OCI-LY1 (cell line): ENCODE measurements at regions not wholly inside any gene's neighbourhood (a gene's known extent, or its start where the extent isn't known, plus 50 kb on each side); places are given as distances from the start of the nearest gene placed in this dataset.

Source experiments
- H2AFZ ChIP-seq: fragments of 200-600 bp; sonication (generic), shearing (Covaris generic); 2 replicates; pipeline ENCODE4 v1.6.0; 2014; ENCODE audit warnings: antibody characterized with exemption, mild to moderate bottlenecking, low read length
- H3F3A ChIP-seq: fragments of 200-600 bp; sonication (generic), shearing (Covaris generic); 2 replicates; pipeline ENCODE4 v1.6.0; 2014; ENCODE audit warnings: mild to moderate bottlenecking, antibody characterized with exemption, low read length, moderate library complexity; ENCODE audit not compliant: insufficient read depth
- H3K27ac ChIP-seq: fragments of 200-600 bp; sonication (generic); 2 replicates; pipeline ENCODE4 v1.5.1; 2014; ENCODE audit warnings: low read length, mixed run types, mild to moderate bottlenecking, low read depth; ENCODE audit not compliant: poor library complexity, severe bottlenecking
- H3K27me3 ChIP-seq: fragments of 200-600 bp; sonication (generic); 2 replicates; pipeline ENCODE4 v1.6.0; 2014; ENCODE audit warnings: antibody characterized with exemption, mild to moderate bottlenecking, low read length, moderate library complexity; ENCODE audit not compliant: insufficient read depth
- H3K36me3 ChIP-seq: fragments of 200-600 bp; sonication (generic); 2 replicates; pipeline ENCODE4 v1.6.1; 2014; ENCODE audit warnings: mild to moderate bottlenecking, antibody characterized with exemption, low read length, moderate library complexity, mixed read lengths; ENCODE audit not compliant: insufficient read depth
- H3K4me1 ChIP-seq: fragments of 200-600 bp; sonication (generic); 2 replicates; pipeline ENCODE4 v1.5.1; 2014; ENCODE audit warnings: mild to moderate bottlenecking, low read length, moderate library complexity; ENCODE audit not compliant: insufficient read depth, severe bottlenecking
- H3K4me2 ChIP-seq: fragments of 200-600 bp; sonication (generic), shearing (Covaris generic); 2 replicates; pipeline ENCODE4 v1.6.1; 2014; ENCODE audit warnings: low read length
- H3K4me3 ChIP-seq: fragments of 200-600 bp; sonication (generic); 2 replicates; pipeline ENCODE4 v1.5.1; 2014; ENCODE audit warnings: low read length, low read depth, mild to moderate bottlenecking, mixed read lengths; ENCODE audit not compliant: poor library complexity, severe bottlenecking
- H3K79me2 ChIP-seq: fragments of 200-600 bp; shearing (Covaris generic); 2 replicates; pipeline ENCODE4 v1.6.1; 2016; ENCODE audit warnings: mixed run types, low read length, mixed read lengths; ENCODE audit not compliant: insufficient read depth
- H3K9ac ChIP-seq: fragments of 200-600 bp; sonication (generic), shearing (Covaris generic); 2 replicates; pipeline ENCODE4 v1.6.1; 2014; ENCODE audit warnings: mild to moderate bottlenecking, low read length, mixed read lengths
- H3K9me2 ChIP-seq: fragments of 200-600 bp; sonication (generic), shearing (Covaris generic); 2 replicates; pipeline ENCODE4 v1.6.1; 2014; ENCODE audit warnings: low read depth, mild to moderate bottlenecking, low read length, mixed read lengths
- H3K9me3 ChIP-seq: fragments of 200-600 bp; shearing (Covaris generic); 2 replicates; pipeline ENCODE4 v1.6.1; 2014; ENCODE audit warnings: low read length, mixed read lengths
- H4K20me1 ChIP-seq: fragments of 200-600 bp; sonication (generic), shearing (Covaris generic); 2 replicates; pipeline ENCODE4 v1.6.0; 2016; ENCODE audit warnings: mild to moderate bottlenecking, low read length; ENCODE audit not compliant: insufficient read depth
- CTCF ChIP-seq: fragments of 200-600 bp; sonication (generic), shearing (Covaris generic); IDR thresholded peaks from 2 replicates; pipeline ENCODE4 v1.5.1; 2017; ENCODE audit warnings: mild to moderate bottlenecking, antibody characterized with exemption, low read length, moderate library complexity, mixed read lengths
- EZH2 ChIP-seq: fragments of 200-600 bp; sonication (generic), shearing (Covaris generic); IDR thresholded peaks from 2 replicates; pipeline ENCODE4 v1.8.0; 2017; ENCODE audit warnings: borderline replicate concordance, mixed run types, mild to moderate bottlenecking, antibody characterized with exemption, low read length, moderate library complexity, mixed read lengths

DNA sequence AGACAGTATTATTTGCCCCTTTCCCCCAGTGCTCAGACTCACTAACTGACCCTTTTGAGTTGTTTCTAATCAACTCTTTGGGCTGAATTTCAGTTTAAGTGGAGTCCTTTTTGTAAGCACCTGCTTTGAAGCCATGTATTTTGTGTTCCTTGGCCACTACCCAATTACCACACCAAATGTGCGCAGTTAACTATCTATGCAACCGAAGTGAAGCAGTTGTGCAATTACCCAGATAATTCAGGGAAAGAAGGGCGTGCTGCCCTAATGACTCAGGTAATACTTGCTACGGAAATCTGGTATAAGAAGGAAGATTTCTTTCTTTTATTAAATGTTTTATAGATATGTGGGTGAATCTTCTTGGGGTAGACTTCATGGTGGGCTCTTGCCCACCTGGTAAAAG lies 371.9 kb upstream of the TBL1XR1 start:
- H3K79me2 ChIP-seq: no peaks in the 10 kb centered on the region
- H4K20me1 ChIP-seq: no peaks in the 10 kb centered on the region
- H3K4me1 ChIP-seq: no peaks in the 10 kb centered on the region
- no peak overlapping the region for H3K9ac ChIP-seq
- H3K27ac ChIP-seq: no peak overlapping the region
- H3K4me3 ChIP-seq: no peak overlapping the region
- H3K4me2 ChIP-seq: no peak overlapping the region
- no peaks in the 10 kb centered on the region for H3F3A ChIP-seq
- no peaks in the 10 kb centered on the region for H3K9me2 ChIP-seq
- H3K27me3 ChIP-seq: no peaks in the 10 kb centered on the region
- H2AFZ ChIP-seq: no peak overlapping the region
- TF ChIP-seq EZH2 (no peak), CTCF (no peak)
- H3K9me3 ChIP-seq: no peaks in the 10 kb centered on the region
- no peaks in the 10 kb centered on the region for H3K36me3 ChIP-seq

- Histone ChIP-seq H3K27me3 (no peaks in the 10 kb centered on the region), H3K9me3 (no peaks in the 10 kb centered on the region), H3K4me1 (no peaks in the 10 kb centered on the region), H2AFZ (no peak overlapping the region), H3K36me3 (no peaks in the 10 kb centered on the region), H3K9me2 (no peaks in the 10 kb centered on the region), H4K20me1 (no peaks in the 10 kb centered on the region), H3K9ac (no peak overlapping the region), H3K79me2 (no peaks in the 10 kb centered on the region), H3K4me2 (no peak overlapping the region), H3K4me3 (no peak overlapping the region), H3F3A (no peaks in the 10 kb centered on the region), H3K27ac (no peak overlapping the region)
- TF ChIP-seq EZH2: no peak
- no peak for TF ChIP-seq CTCF
These were observed 372.8 kb upstream of the TBL1XR1 start for GRCh38 chr3:177569875-177570657.

DNA sequence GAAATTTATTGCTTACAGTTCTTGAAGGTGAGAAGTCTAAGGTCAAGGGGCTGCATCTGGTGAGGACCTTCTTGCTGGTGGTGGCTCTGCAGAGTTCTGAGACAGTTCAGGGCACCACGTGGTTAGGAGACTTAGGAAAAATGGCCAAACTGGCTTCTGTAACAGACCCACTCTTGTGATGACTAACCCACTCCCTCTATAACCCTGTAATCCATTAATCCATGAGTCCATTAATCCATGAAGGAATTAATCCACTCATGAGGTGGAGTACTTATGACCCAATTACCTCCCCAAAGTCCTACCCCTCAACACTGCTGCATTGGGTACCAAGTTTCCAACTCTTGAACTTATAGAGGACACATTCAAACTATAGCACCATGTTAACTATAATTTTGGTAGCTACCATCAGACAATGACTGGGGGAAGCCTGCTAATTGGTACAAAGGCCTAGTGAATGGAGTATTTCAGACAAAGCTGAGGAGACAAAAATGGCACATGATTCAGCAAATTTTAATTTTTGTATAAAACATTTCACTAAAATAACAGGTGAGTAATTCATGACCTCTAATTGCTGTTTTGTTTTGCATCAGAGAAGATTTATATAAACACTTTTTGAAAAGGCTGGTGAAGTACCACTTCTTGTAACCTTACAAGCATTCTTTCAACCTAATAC lies 374.1 kb upstream of the TBL1XR1 start:
- Histone ChIP-seq H3F3A (no peaks in the 10 kb centered on the region), H2AFZ (no peak overlapping the region), H3K36me3 (no peaks in the 10 kb centered on the region), H3K4me3 (no peak overlapping the region), H4K20me1 (no peaks in the 10 kb centered on the region), H3K4me2 (no peak overlapping the region), H3K27ac (no peak overlapping the region), H3K9me2 (no peaks in the 10 kb centered on the region), H3K27me3 (no peaks in the 10 kb centered on the region), H3K9me3 (no peaks in the 10 kb centered on the region), H3K9ac (no peak overlapping the region), H3K79me2 (no peaks in the 10 kb centered on the region), H3K4me1 (no peaks in the 10 kb centered on the region)
- no peak for TF ChIP-seq CTCF
- no peak for TF ChIP-seq EZH2
